GM12878 (cell line): ENCODE measurements at regions not wholly inside any gene's neighbourhood (a gene's known extent, or its start where the extent isn't known, plus 50 kb on each side); places are given as distances from the start of the nearest gene placed in this dataset.

Source experiments
- ATAC-seq: fragments of 200-7000 bp; cut with Tn5 transposase; 3 replicates; pipeline ENCODE4 v1.9.1; 2020; ENCODE audit warnings: mild to moderate bottlenecking, moderate library complexity
- BruUV-seq: library from RNA; stranded (reverse); fragments of 400-500 nt; replicated peaks from 2 replicates; lab custom pipeline; 2021; lab: Mats Ljungman, UMichigan
- CTCF ChIA-PET: fragments of 300-600 bp; sonication (Branson Sonifier 250); formaldehyde crosslinking; extraction: SDS; loops from one replicate; lab custom pipeline; 2021; ENCODE audit warnings: inconsistent platforms; lab: Yijun Ruan, JAX
- POLR2A ChIA-PET: fragments of 350-600 bp; formaldehyde crosslinking; extraction: SDS; loops from one replicate; lab custom pipeline; 2021; ENCODE audit warnings: inconsistent platforms; lab: Charles Lee
- RAD21 ChIA-PET: fragments of 300-600 bp; sonication (Branson Sonifier 250); formaldehyde crosslinking; loops from one replicate; lab custom pipeline; 2023; ENCODE audit warnings: antibody characterized with exemption; ENCODE audit not compliant: unreplicated experiment; lab: Charles Lee
- SMC1A ChIA-PET: fragments of 300-600 bp; sonication (Branson Sonifier 250); formaldehyde crosslinking; loops from one replicate; lab custom pipeline; 2023; ENCODE audit not compliant: unreplicated experiment, uncharacterized antibody; lab: Charles Lee
- DNase-seq: peaks from one replicate; pipeline ENCODE4 v3.0.0-alpha.2; 2011; ENCODE audit warnings: low read depth, low spot score
- FAIRE-seq: peaks from 3 replicates; lab custom pipeline; 2011; peaks lifted over from hg19 to GRCh38; lab: Jason Lieb, UNC
- H2AFZ ChIP-seq: 2 replicates; pipeline ENCODE4 v1.6.0; 2011; ENCODE audit warnings: low read depth, low read length, control low read depth; ENCODE audit not compliant: control insufficient read depth
- H3K27ac ChIP-seq: 2 replicates; pipeline ENCODE4 v1.5.1; 2011; ENCODE audit warnings: control low read depth; ENCODE audit not compliant: control insufficient read depth, insufficient read depth
- H3K27me3 ChIP-seq, 2 experiments: replicated peaks in 1 of 2; 2 replicates each; pipeline versions ENCODE4 v1.6.0 to v1.6.1; 2011; ENCODE audit warnings: low read length in 1 of 2; ENCODE audit not compliant: control insufficient read depth in 2 of 2, insufficient read depth in 2 of 2
- H3K36me3 ChIP-seq, 2 experiments: 2 replicates each; pipeline ENCODE4 v1.5.1; 2011; ENCODE audit warnings: low read length in 1 of 2; ENCODE audit not compliant: control insufficient read depth in 2 of 2, insufficient read depth in 2 of 2
- H3K4me1 ChIP-seq: 2 replicates; pipeline ENCODE4 v1.6.1; 2011; ENCODE audit warnings: mild to moderate bottlenecking, low read length, moderate library complexity, mixed read lengths; ENCODE audit not compliant: control insufficient read depth, insufficient read depth
- H3K4me2 ChIP-seq: 2 replicates; pipeline ENCODE4 v1.6.0; 2011; ENCODE audit warnings: control low read depth; ENCODE audit not compliant: control insufficient read depth, insufficient read depth
- H3K4me3 ChIP-seq: fragments of 200-600 bp; sonication (generic); 2 replicates; pipeline ENCODE4 v1.5.1; 2016
- H3K79me2 ChIP-seq: 2 replicates; pipeline ENCODE4 v1.6.0; 2011; ENCODE audit warnings: low read length; ENCODE audit not compliant: control insufficient read depth, insufficient read depth
- H3K9ac ChIP-seq: 2 replicates; pipeline ENCODE4 v1.8.0; 2011; ENCODE audit warnings: low read length, control low read depth, mixed read lengths; ENCODE audit not compliant: control insufficient read depth, insufficient read depth
- H3K9me3 ChIP-seq: replicated peaks from 3 replicates; pipeline ENCODE4 v1.5.1; 2011; ENCODE audit warnings: mild to moderate bottlenecking, low read length; ENCODE audit not compliant: control insufficient read depth, insufficient read depth
- H4K20me1 ChIP-seq: 2 replicates; pipeline ENCODE4 v1.6.0; 2011; ENCODE audit not compliant: control insufficient read depth, insufficient read depth
- ASH2L ChIP-seq: fragments of 300-600, 200-600 bp; sonication (generic); IDR thresholded peaks from 2 replicates; pipeline ENCODE4 v1.6.1; 2017; ENCODE audit warnings: low read depth, mild to moderate bottlenecking, borderline replicate concordance
- BACH1 ChIP-seq: fragments of 450-650 bp; IDR thresholded peaks from 2 replicates; pipeline ENCODE4 v1.6.1; 2017; ENCODE audit warnings: mild to moderate bottlenecking, borderline replicate concordance
- MEF2A ChIP-seq: IDR thresholded peaks from 2 replicates; pipeline ENCODE4 v1.6.1; 2011; ENCODE audit warnings: low read depth, mild to moderate bottlenecking, low read length, moderate library complexity; ENCODE audit not compliant: insufficient read depth
- SIX5 ChIP-seq: IDR thresholded peaks from 2 replicates; pipeline ENCODE4 v1.6.1; 2011; ENCODE audit warnings: mild to moderate bottlenecking, low read depth, low read length, moderate library complexity; ENCODE audit not compliant: severe bottlenecking
- TCF7 ChIP-seq: IDR thresholded peaks from 2 replicates; pipeline ENCODE4 v1.6.1; 2014; ENCODE audit warnings: antibody characterized with exemption, borderline replicate concordance
- ZNF274 ChIP-seq: IDR thresholded peaks from one replicate; pipeline ENCODE4 v1.8.0; 2011; ENCODE audit not compliant: insufficient read length, insufficient read depth
- ZNF622 ChIP-seq: fragments of 450-650 bp; IDR thresholded peaks from 2 replicates; pipeline ENCODE4 v1.6.1; 2017; ENCODE audit warnings: mild to moderate bottlenecking, inconsistent platforms
- WGBS: methylation state at CpG from one replicate; pipeline ENCODE4 v1.1.6; 2016; ENCODE audit warnings: low lambda C conversion rate; ENCODE audit not compliant: insufficient replicate concordance, insufficient coverage; ENCODE audit errors: missing lambda C conversion rate; 5-methylcytosine and 5-hydroxymethylcytosine counted together
- in situ Hi-C: fragments of 300-500 bp; cut with MboI; formaldehyde crosslinking; loops from 9 replicates; pipeline ENCODE4 v1.14.3; 2018; ENCODE audit warnings: mixed read lengths
- intact Hi-C: fragments of 100-400 bp; cut with micrococcal nuclease; formaldehyde crosslinking; loops from one replicate; pipeline ENCODE4 v1.14.2; 2022; ENCODE audit not compliant: unreplicated experiment
- TF ChIP-seq, protein P1 (sequence below): fragments of 450-650 bp; IDR thresholded peaks from 2 replicates; pipeline ENCODE4 v1.6.1; 2017; ENCODE audit warnings: antibody characterized with exemption, mild to moderate bottlenecking, moderate library complexity

DNA sequence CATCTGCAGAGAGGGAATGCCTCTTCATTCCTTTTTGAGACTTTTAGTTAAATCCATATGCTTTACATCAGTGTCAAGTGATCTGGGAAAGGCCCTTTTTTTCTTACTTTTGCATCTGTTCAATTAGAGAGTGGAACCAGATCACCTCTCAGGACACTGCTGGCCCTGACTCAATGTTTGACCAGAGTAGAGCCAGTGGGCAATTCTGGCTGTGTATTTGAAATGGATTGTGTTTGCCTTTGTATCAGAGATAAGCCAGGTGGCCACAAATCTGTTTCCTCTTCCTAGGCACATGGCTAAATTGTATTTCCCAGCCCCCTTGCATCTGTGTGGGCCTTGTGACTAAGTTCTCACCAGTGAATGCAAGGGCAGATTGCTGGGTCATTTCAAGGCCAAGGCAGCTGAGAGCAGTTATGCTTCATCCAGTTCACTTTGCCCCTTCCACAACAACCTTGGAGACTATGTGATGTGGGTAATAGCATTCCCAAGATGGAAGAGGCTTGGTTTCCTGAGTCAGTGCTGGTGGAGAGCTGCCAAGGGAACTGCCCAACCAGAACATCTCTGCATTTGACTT lies 75.6 kb upstream of the CACNA2D3 start (continued):
- no peak for TF ChIP-seq ASH2L
- no peak for TF ChIP-seq BACH1
- TF ChIP-seq, protein P1, sequence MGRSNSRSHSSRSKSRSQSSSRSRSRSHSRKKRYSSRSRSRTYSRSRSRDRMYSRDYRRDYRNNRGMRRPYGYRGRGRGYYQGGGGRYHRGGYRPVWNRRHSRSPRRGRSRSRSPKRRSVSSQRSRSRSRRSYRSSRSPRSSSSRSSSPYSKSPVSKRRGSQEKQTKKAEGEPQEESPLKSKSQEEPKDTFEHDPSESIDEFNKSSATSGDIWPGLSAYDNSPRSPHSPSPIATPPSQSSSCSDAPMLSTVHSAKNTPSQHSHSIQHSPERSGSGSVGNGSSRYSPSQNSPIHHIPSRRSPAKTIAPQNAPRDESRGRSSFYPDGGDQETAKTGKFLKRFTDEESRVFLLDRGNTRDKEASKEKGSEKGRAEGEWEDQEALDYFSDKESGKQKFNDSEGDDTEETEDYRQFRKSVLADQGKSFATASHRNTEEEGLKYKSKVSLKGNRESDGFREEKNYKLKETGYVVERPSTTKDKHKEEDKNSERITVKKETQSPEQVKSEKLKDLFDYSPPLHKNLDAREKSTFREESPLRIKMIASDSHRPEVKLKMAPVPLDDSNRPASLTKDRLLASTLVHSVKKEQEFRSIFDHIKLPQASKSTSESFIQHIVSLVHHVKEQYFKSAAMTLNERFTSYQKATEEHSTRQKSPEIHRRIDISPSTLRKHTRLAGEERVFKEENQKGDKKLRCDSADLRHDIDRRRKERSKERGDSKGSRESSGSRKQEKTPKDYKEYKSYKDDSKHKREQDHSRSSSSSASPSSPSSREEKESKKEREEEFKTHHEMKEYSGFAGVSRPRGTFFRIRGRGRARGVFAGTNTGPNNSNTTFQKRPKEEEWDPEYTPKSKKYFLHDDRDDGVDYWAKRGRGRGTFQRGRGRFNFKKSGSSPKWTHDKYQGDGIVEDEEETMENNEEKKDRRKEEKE, result no peak
- TF ChIP-seq MEF2A, result no peak
- TF ChIP-seq ZNF622, result no peak
- TF ChIP-seq ZNF274, result no peak

DNA sequence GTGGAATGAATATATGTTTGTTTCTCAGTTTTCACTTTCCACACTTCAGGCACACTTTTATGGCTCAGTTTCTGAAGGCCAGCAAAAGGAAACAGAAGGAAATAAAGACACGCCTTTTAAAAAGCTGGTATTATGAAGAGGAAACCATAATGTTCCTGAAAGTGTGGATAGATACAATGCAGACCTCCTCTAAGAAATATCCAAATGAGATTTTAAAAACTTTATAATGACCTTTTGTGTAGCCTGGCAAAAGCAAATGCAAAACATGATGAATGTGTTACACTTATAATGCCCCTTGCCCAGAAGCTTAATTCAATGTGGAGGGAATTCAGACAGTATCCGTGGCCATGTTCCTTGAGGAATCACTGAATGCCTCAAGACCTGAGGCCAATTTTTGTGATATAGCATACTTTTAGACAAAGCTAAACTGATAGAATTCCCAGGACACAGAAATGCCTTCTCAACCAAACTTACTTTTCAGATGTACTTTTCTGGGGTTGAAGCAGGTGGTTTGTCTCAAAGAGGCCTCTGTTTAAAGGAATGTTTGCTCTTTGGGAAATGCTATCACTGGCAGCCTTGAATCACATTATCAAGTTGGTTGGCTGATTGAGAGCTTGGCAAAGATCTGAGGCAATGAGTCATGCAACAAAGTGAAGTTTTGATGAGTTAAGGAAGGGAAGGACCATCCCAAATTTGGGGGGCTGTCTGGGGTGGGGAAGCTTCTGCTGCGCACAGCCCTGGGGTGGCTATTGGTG lies 77.1 kb upstream of the CACNA2D3 start:
- WGBS, result 43% methylated on average over 3 of the region's 3 CpGs

More for the DNA sequence above, 77.1 kb upstream of the CACNA2D3 start:
- POLR2A ChIA-PET, result no interaction called here
- FAIRE-seq (no peak), DNase-seq (no peak), ATAC-seq (no peak)
- no TSS peak for BruUV-seq
- CTCF ChIA-PET, result interaction anchor here (0.7 kb wide), 1 partner anchor 30 kb away, joined by 3 read pairs; no protein-coding TSS in a partner anchor
- Histone ChIP-seq H3K79me2 (no peaks in the 10 kb centered on the region), H3K27me3 (no peaks in the 10 kb centered on the region; a peak in 1 of 4 replicates), H3K4me1 (no peaks in the 10 kb centered on the region), H3K9me3 (no peaks in the 10 kb centered on the region), H3K36me3 (no peaks in the 10 kb centered on the region), H3K27ac (no peak overlapping the region), H3K9ac (no peak overlapping the region), H4K20me1 (no peaks in the 10 kb centered on the region), H3K4me2 (no peak overlapping the region), H2AFZ (no peak overlapping the region), H3K4me3 (no peak overlapping the region)
- intact Hi-C loops, result no loop called here
- RAD21 ChIA-PET, result no interaction called here
- SMC1A ChIA-PET, result interaction anchor here (2.0 kb wide), 1 partner anchor 9 kb away, joined by 6 read pairs; no protein-coding TSS in a partner anchor
- in situ Hi-C loops, result no loop called here
- no peak for TF ChIP-seq TCF7
- no peak for TF ChIP-seq ZNF274
- no peak for TF ChIP-seq ASH2L
- TF ChIP-seq SIX5, result no peak
